HCT116 (cell line): ENCODE measurements at regions not wholly inside any gene's neighbourhood (a gene's known extent, or its start where the extent isn't known, plus 50 kb on each side); places are given as distances from the start of the nearest gene placed in this dataset.

Experiments used
- ATAC-seq: fragments of 200-7000 bp; cut with Tn5 transposase; 2 replicates; pipeline ENCODE4 v1.9.1; 2020; ENCODE audit warnings: mild to moderate bottlenecking, moderate library complexity
- BruUV-seq: library from RNA; stranded (reverse); fragments of 400-500 nt; replicated peaks from 2 replicates; lab custom pipeline; 2021; lab: Mats Ljungman, UMichigan
- CTCF ChIA-PET: fragments of 300-600 bp; sonication (Branson Sonifier 250); formaldehyde crosslinking; loops from one replicate; lab custom pipeline; 2021; ENCODE audit warnings: antibody characterized with exemption; lab: Charles Lee
- POLR2A ChIA-PET: fragments of 300-600, 350-600 bp; sonication (Branson Sonifier 250); formaldehyde crosslinking; loops from one replicate; lab custom pipeline; 2021; ENCODE audit warnings: antibody characterized with exemption; lab: Charles Lee
- RAD21 ChIA-PET, 2 experiments: fragments of 300-600 bp; sonication (Branson Sonifier 250); formaldehyde crosslinking; loops; one replicate each; lab custom pipeline; 2023; ENCODE audit warnings: low total read pairs in 2 of 2; ENCODE audit not compliant: uncharacterized antibody in 2 of 2, unreplicated experiment in 2 of 2, low non-redundant PET in 1 of 2; lab: Charles Lee
- DNase-seq: peaks from one replicate; pipeline ENCODE4 v3.0.0-alpha.2; 2010; ENCODE audit warnings: low read depth, low spot score
- H2AFZ ChIP-seq: fragments of 200-600 bp; shearing (Covaris generic), sonication (generic); 2 replicates; pipeline ENCODE4 v1.6.1; 2017; ENCODE audit warnings: low read depth, mixed run types, mixed read lengths, antibody characterized with exemption, low read length; ENCODE audit not compliant: poor library complexity, severe bottlenecking
- H3K27ac ChIP-seq: 2 replicates; pipeline ENCODE4 v1.5.1; 2012; ENCODE audit warnings: low read depth, low read length
- H3K27me3 ChIP-seq: fragments of 200-600 bp; sonication (generic); 2 replicates; pipeline ENCODE4 v1.6.1; 2016; ENCODE audit warnings: mixed run types, low read length, mixed read lengths; ENCODE audit not compliant: insufficient read depth
- H3K36me3 ChIP-seq, 2 experiments: fragments of 200-500 bp in 1 of 2; fragments of 200-600 bp in 1 of 2; sonication (Bioruptor generic) in 1 of 2; sonication (generic) in 1 of 2; 2 replicates each; pipeline versions ENCODE4 v1.5.1 to v1.6.1; 2014 to 2016; ENCODE audit warnings: low read length in 2 of 2, inconsistent platforms in 1 of 2, mixed read lengths in 1 of 2, mixed run types in 1 of 2; ENCODE audit not compliant: insufficient read depth in 2 of 2, control insufficient read depth in 1 of 2
- H3K4me1 ChIP-seq, 2 experiments: fragments of 200-600 bp in 1 of 2; sonication (generic) in 1 of 2; 2 replicates each; pipeline versions ENCODE4 v1.5.1 to v1.6.1; 2012 to 2017; ENCODE audit warnings: low read length in 2 of 2, inconsistent platforms in 1 of 2, mild to moderate bottlenecking in 1 of 2, mixed read lengths in 1 of 2, mixed run types in 1 of 2, moderate library complexity in 1 of 2; ENCODE audit not compliant: insufficient read depth in 2 of 2, control insufficient read depth in 1 of 2
- H3K4me2 ChIP-seq: fragments of 200-600 bp; sonication (generic); 2 replicates; pipeline ENCODE4 v1.6.1; 2017; ENCODE audit warnings: mixed run types, low read length, mixed read lengths
- H3K4me3 ChIP-seq, 2 experiments: fragments of 200-600 bp in 1 of 2; sonication (generic) in 1 of 2; replicated peaks in 1 of 2; 2 replicates each; pipeline ENCODE4 v1.5.1; 2011 to 2016; ENCODE audit warnings: low read length in 2 of 2, control low read depth in 1 of 2, low read depth in 1 of 2, mild to moderate bottlenecking in 1 of 2, mixed read lengths in 1 of 2, mixed run types in 1 of 2
- H3K79me2 ChIP-seq: fragments of 200-600 bp; sonication (generic); 2 replicates; pipeline ENCODE4 v1.6.1; 2017; ENCODE audit warnings: mild to moderate bottlenecking, mixed run types, low read length, moderate library complexity, mixed read lengths; ENCODE audit not compliant: insufficient read depth
- H3K9ac ChIP-seq: fragments of 200-600 bp; sonication (generic); 2 replicates; pipeline ENCODE4 v1.6.1; 2016; ENCODE audit warnings: low read length, mixed read lengths
- H3K9me2 ChIP-seq: fragments of 200-600 bp; sonication (generic), shearing (Covaris generic); 2 replicates; pipeline ENCODE4 v1.6.1; 2017; ENCODE audit warnings: mixed run types, mild to moderate bottlenecking, moderate library complexity; ENCODE audit not compliant: insufficient read depth
- H3K9me3 ChIP-seq, 2 experiments: fragments of 200-500 bp in 1 of 2; fragments of 200-600 bp in 1 of 2; sonication (Bioruptor generic) in 1 of 2; sonication (generic) in 1 of 2; 2 replicates each; pipeline ENCODE4 v1.6.1; 2014 to 2017; ENCODE audit warnings: low read length in 2 of 2, mixed read lengths in 2 of 2, inconsistent platforms in 1 of 2, low read depth in 1 of 2, mild to moderate bottlenecking in 1 of 2, mixed run types in 1 of 2, moderate library complexity in 1 of 2; ENCODE audit not compliant: control insufficient read depth in 1 of 2, insufficient read depth in 1 of 2
- H4K20me1 ChIP-seq: fragments of 200-600 bp; sonication (generic), shearing (Covaris generic); 2 replicates; pipeline ENCODE4 v1.6.1; 2017; ENCODE audit warnings: mixed run types, mild to moderate bottlenecking, moderate library complexity; ENCODE audit not compliant: insufficient read depth
- ATF3 ChIP-seq: IDR thresholded peaks from 2 replicates; pipeline ENCODE4 v1.6.1; 2012
- CBX3 ChIP-seq: IDR thresholded peaks from 2 replicates; pipeline ENCODE4 v1.6.1; 2012; ENCODE audit warnings: low read depth
- CEBPB ChIP-seq: IDR thresholded peaks from 2 replicates; pipeline ENCODE4 v1.6.1; 2012; ENCODE audit warnings: low read depth
- ELF1 ChIP-seq: IDR thresholded peaks from 2 replicates; pipeline ENCODE4 v1.6.1; 2012; ENCODE audit warnings: low read depth, borderline replicate concordance
- EZH2 ChIP-seq: fragments of 200-600 bp; sonication (generic); IDR thresholded peaks from 2 replicates; pipeline ENCODE4 v1.6.1; 2017; ENCODE audit warnings: antibody characterized with exemption, mixed run types
- EZH2phosphoT487 ChIP-seq: fragments of 200-600 bp; IDR thresholded peaks from 2 replicates; pipeline ENCODE4 v1.6.1; 2018; ENCODE audit warnings: antibody characterized with exemption, borderline replicate concordance
- FOSL1 ChIP-seq: IDR thresholded peaks from 2 replicates; pipeline ENCODE4 v1.6.1; 2012; ENCODE audit warnings: low read depth
- POLR2A ChIP-seq: IDR thresholded peaks from 2 replicates; pipeline ENCODE4 v1.7.0; 2011; ENCODE audit warnings: borderline replicate concordance; ENCODE audit not compliant: insufficient read depth, insufficient read length; ENCODE audit errors: extremely low read depth
- RAD21 ChIP-seq: IDR thresholded peaks from 2 replicates; pipeline ENCODE4 v1.6.1; 2012; ENCODE audit warnings: low read depth, mild to moderate bottlenecking
- SIN3A ChIP-seq: IDR thresholded peaks from 2 replicates; pipeline ENCODE4 v1.6.1; 2012; ENCODE audit warnings: low read depth
- SRF ChIP-seq: IDR thresholded peaks from 2 replicates; pipeline ENCODE4 v1.6.1; 2012; ENCODE audit warnings: low read depth
- YY1 ChIP-seq: IDR thresholded peaks from 2 replicates; pipeline ENCODE4 v1.6.1; 2011; ENCODE audit warnings: low read length, low read depth, moderate library complexity, mild to moderate bottlenecking; ENCODE audit not compliant: insufficient replicate concordance; ENCODE audit errors: extremely low read depth
- ZFX ChIP-seq: fragments of 450-650 bp; IDR thresholded peaks from 2 replicates; pipeline ENCODE4 v1.6.1; 2017
- ZNF274 ChIP-seq: fragments of 200-500 bp; sonication (Bioruptor generic); IDR thresholded peaks from 2 replicates; pipeline ENCODE4 v1.6.1; 2014; ENCODE audit warnings: mild to moderate bottlenecking, low read depth, low read length, inconsistent platforms
- intact Hi-C: fragments of 100-400 bp; cut with micrococcal nuclease; formaldehyde crosslinking; loops from 2 replicates; pipeline ENCODE4 v1.10.0; 2022
- TF ChIP-seq, protein P1 (sequence below): IDR thresholded peaks from 2 replicates; pipeline ENCODE4 v1.6.1; 2011; ENCODE audit warnings: mild to moderate bottlenecking, low read length, moderate library complexity; ENCODE audit not compliant: insufficient replicate concordance; ENCODE audit errors: extremely low read depth
- TF ChIP-seq, protein P2 (sequence below): IDR thresholded peaks from 2 replicates; pipeline ENCODE4 v1.6.1; 2012
- TF ChIP-seq, protein P3 (sequence below), 3 experiments: fragments of 200-600 bp in 1 of 3; sonication (generic) in 1 of 3; IDR thresholded peaks in 2 of 3; conservative IDR thresholded peaks in 1 of 3; 2 replicates each; pipeline ENCODE4 v1.5.1; 2012 to 2017; ENCODE audit warnings: low read depth in 2 of 3, low read length in 2 of 3, antibody characterized with exemption in 1 of 3, borderline replicate concordance in 1 of 3, control low read depth in 1 of 3, mild to moderate bottlenecking in 1 of 3, mixed read lengths in 1 of 3, mixed run types in 1 of 3, moderate library complexity in 1 of 3; ENCODE audit not compliant: insufficient read depth in 1 of 3

DNA sequence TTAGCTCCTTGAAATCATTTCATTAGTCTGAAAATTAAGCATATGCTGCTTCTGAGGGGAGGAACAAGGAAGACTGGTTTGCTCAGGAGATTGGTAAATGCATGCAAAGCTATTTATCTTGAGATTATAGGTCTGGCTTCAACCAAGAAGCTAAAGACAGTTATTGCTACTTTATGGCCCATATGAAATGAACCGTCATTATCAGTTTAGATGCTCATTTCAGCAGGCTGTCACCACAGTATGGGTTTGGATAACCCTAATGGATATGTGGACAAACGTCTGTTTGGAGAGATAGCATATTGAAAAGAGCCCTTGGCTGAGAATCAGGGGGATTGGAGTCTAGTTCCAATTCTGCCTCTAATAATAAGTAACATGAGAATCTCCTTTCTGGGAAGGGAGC lies 922.6 kb downstream of the TUSC7 start:
- POLR2A ChIA-PET = no interaction called here
- Histone ChIP-seq H3K79me2 (no peaks in the 10 kb centered on the region), H3K4me1 (no peaks in the 10 kb centered on the region; a peak in 1 of 4 replicates), H4K20me1 (no peaks in the 10 kb centered on the region), H3K9me3 (no peaks in the 10 kb centered on the region), H3K4me3 (no peak overlapping the region), H3K36me3 (no peaks in the 10 kb centered on the region), H3K27me3 (no peaks in the 10 kb centered on the region), H3K9ac (no peak overlapping the region), H3K4me2 (no peak overlapping the region), H3K9me2 (no peaks in the 10 kb centered on the region), H2AFZ (no peak overlapping the region), H3K27ac (no peak overlapping the region)
- no peak for DNase-seq
- BruUV-seq = no TSS peak
- intact Hi-C loops = no loop called here
- RAD21 ChIA-PET = no interaction called here
- CTCF ChIA-PET = no interaction called here
- TF ChIP-seq CEBPB (no peak), POLR2A (no peak), CBX3 (no peak), FOSL1 (no peak), ZNF274 (no peak), YY1 (no peak), EZH2 (no peak), ELF1 (no peak), ATF3 (no peak), EZH2phosphoT487 (no peak), RAD21 (no peak), ZFX (no peak), SIN3A (no peak), SRF (no peak)
- TF ChIP-seq, protein P1, sequence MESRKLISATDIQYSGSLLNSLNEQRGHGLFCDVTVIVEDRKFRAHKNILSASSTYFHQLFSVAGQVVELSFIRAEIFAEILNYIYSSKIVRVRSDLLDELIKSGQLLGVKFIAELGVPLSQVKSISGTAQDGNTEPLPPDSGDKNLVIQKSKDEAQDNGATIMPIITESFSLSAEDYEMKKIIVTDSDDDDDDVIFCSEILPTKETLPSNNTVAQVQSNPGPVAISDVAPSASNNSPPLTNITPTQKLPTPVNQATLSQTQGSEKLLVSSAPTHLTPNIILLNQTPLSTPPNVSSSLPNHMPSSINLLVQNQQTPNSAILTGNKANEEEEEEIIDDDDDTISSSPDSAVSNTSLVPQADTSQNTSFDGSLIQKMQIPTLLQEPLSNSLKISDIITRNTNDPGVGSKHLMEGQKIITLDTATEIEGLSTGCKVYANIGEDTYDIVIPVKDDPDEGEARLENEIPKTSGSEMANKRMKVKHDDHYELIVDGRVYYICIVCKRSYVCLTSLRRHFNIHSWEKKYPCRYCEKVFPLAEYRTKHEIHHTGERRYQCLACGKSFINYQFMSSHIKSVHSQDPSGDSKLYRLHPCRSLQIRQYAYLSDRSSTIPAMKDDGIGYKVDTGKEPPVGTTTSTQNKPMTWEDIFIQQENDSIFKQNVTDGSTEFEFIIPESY = no peak
- TF ChIP-seq, protein P2, sequence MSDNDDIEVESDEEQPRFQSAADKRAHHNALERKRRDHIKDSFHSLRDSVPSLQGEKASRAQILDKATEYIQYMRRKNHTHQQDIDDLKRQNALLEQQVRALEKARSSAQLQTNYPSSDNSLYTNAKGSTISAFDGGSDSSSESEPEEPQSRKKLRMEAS = no peak
- TF ChIP-seq, protein P3, sequence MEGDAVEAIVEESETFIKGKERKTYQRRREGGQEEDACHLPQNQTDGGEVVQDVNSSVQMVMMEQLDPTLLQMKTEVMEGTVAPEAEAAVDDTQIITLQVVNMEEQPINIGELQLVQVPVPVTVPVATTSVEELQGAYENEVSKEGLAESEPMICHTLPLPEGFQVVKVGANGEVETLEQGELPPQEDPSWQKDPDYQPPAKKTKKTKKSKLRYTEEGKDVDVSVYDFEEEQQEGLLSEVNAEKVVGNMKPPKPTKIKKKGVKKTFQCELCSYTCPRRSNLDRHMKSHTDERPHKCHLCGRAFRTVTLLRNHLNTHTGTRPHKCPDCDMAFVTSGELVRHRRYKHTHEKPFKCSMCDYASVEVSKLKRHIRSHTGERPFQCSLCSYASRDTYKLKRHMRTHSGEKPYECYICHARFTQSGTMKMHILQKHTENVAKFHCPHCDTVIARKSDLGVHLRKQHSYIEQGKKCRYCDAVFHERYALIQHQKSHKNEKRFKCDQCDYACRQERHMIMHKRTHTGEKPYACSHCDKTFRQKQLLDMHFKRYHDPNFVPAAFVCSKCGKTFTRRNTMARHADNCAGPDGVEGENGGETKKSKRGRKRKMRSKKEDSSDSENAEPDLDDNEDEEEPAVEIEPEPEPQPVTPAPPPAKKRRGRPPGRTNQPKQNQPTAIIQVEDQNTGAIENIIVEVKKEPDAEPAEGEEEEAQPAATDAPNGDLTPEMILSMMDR (IDR thresholded peaks at IDR 0.05 in 2 of 3, conservative IDR thresholded peaks at IDR 0.05 in 1 of 3; ENCODE audit: borderline replicate concordance in 1 of 3, insufficient read depth in 1 of 3, low read depth in 2 of 3, low read length in 2 of 3) = no peak
- no peak for ATAC-seq
